H1 (cell line): ENCODE measurements at regions not wholly inside any gene's neighbourhood (a gene's known extent, or its start where the extent isn't known, plus 50 kb on each side); places are given as distances from the start of the nearest gene placed in this dataset.

Source experiments
- ASH2L ChIP-seq: fragments of 200-600, 300-600 bp; sonication (generic); IDR thresholded peaks from one replicate; pipeline ENCODE4 v1.7.1; 2017; ENCODE audit warnings: low read length
- ATF3 ChIP-seq: IDR thresholded peaks from 2 replicates; pipeline ENCODE4 v1.6.1; 2011; ENCODE audit warnings: low read depth, mild to moderate bottlenecking, low read length; ENCODE audit not compliant: insufficient read depth
- BCL11A ChIP-seq, 2 experiments: IDR thresholded peaks; one replicate each; pipeline ENCODE4 v1.6.1; 2011; ENCODE audit warnings: low read depth in 2 of 2, low read length in 2 of 2, mild to moderate bottlenecking in 2 of 2
- CBX5 ChIP-seq: fragments of 300-800, 300-1000 bp; sonication (generic); IDR thresholded peaks from 2 replicates; pipeline ENCODE4 v1.7.1; 2016; ENCODE audit warnings: antibody characterized with exemption, low read length, low read depth
- CHD1 ChIP-seq: IDR thresholded peaks from 2 replicates; pipeline ENCODE4 v1.6.1; 2012; ENCODE audit warnings: low read depth, low read length, improper control_type of control experiment
- CHD7 ChIP-seq: fragments of 300-600 bp; sonication (generic); IDR thresholded peaks from 2 replicates; pipeline ENCODE4 v1.7.1; 2012; ENCODE audit warnings: low read length, moderate library complexity, mild to moderate bottlenecking, inconsistent platforms; ENCODE audit not compliant: insufficient replicate concordance
- CREB1 ChIP-seq: IDR thresholded peaks from 2 replicates; pipeline ENCODE4 v1.6.1; 2012; ENCODE audit warnings: inconsistent platforms
- EP300 ChIP-seq, 2 experiments: IDR thresholded peaks; 1 replicate in 1 of 2; 2 replicates in 1 of 2; pipeline ENCODE4 v1.6.1; 2011 to 2012; ENCODE audit warnings: low read depth in 2 of 2, low read length in 2 of 2, mild to moderate bottlenecking in 2 of 2, borderline replicate concordance in 1 of 2, inconsistent platforms in 1 of 2, moderate library complexity in 1 of 2
- HDAC6 ChIP-seq: IDR thresholded peaks from one replicate; pipeline ENCODE4 v1.7.1; 2012; ENCODE audit warnings: low read depth, mild to moderate bottlenecking, inconsistent platforms, low read length, moderate library complexity
- JUN ChIP-seq: IDR thresholded peaks from 2 replicates; pipeline ENCODE4 v1.6.1; 2011; ENCODE audit warnings: low read depth, mild to moderate bottlenecking, improper control_type of control experiment, low read length
- JUND ChIP-seq: IDR thresholded peaks from 2 replicates; pipeline ENCODE4 v1.6.1; 2011; ENCODE audit warnings: mild to moderate bottlenecking, improper control_type of control experiment, low read length
- NRF1 ChIP-seq: IDR thresholded peaks from 2 replicates; pipeline ENCODE4 v1.6.1; 2011; ENCODE audit warnings: mild to moderate bottlenecking, low read depth, low read length, improper control_type of control experiment
- TCF12 ChIP-seq: IDR thresholded peaks from 2 replicates; pipeline ENCODE4 v1.6.1; 2011; ENCODE audit warnings: low read depth, mild to moderate bottlenecking, low read length

- TF ChIP-seq CHD7 (no peak), CBX5 (no peak), ASH2L (no peak), EP300 (IDR thresholded peaks at IDR 0.05; ENCODE audit: borderline replicate concordance in 1 of 2, low read depth in 2 of 2, low read length in 2 of 2) (no peak), JUND (no peak), JUN (no peak), CHD1 (no peak), NRF1 (no peak), TCF12 (no peak), BCL11A (IDR thresholded peaks at IDR 0.05; ENCODE audit: low read depth in 2 of 2, low read length in 2 of 2) (no peak), CREB1 (no peak), HDAC6 (no peak), ATF3 (no peak)
Measured at GRCh38 chr3:144775551-144775950, 803.9 kb downstream of the DIPK2A start (continued).
